GM19397 (cell line): ENCODE measurements at regions not wholly inside any gene's neighbourhood (a gene's known extent, or its start where the extent isn't known, plus 50 kb on each side); places are given as distances from the start of the nearest gene placed in this dataset.

Experiments used
- ATAC-seq: cut with Tn5 transposase; IDR thresholded peaks from one replicate; pipeline ENCODE4 v1.9.1; 2021; ENCODE audit warnings: mild to moderate bottlenecking, moderate library complexity; ENCODE audit not compliant: unreplicated experiment

DNA sequence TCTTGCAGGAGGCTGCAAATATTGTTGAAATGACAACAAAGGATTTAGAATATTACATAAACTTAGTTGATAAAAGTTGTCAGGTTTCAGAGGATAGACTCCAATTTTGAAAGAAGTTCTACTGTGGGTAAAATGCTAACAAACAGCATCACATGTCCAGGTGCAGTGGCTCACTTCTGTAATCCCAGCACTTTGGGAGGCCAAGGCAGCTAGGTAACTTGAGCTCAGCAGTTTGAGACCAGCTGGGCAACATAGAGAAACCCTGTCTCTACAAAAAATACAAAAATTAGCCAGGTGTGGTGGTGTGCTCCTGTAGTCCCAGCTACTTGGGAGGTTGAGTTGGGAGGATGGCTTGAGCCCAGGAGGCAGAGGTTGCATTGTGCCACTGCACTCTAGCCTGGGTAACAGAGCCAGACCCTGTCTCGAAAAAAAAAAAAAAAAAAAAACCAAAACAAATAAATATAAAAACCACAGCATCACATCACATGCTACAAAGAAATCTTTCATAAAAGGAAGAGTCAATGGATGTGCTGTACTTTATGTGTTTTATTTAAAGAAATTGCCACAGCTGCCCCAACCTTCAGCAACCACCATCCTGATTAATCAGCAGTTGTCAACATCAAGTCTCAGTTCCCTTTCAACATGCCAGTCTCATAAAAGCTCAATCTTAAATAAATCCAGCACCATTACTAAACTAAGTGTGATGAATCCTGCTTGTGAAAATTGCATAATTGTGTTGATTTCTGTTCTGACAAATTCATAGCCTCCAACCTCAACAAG lies 83.2 kb upstream of the MBL2 start:
- ATAC-seq = no peak

DNA sequence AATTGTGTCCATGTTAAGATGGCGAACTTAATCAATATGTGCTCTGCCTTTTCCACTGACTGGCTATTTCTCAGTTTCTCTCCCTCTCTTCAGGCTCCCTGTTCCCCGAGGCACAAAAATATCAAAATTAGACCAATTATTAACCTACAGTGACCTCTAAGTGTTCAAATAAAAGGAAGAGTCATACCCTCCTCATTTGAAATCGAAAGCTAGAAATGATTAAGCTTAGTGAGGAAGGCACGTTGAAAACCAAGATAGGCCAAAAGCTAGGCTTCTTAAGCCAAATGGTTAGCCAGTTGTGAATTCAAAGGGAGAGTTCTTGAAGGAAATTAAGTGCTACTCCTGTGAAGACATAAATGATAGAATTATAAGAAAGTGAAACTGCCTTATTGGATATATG lies 81.1 kb upstream of the MBL2 start:
- peak; percentile 59 for ATAC-seq

DNA sequence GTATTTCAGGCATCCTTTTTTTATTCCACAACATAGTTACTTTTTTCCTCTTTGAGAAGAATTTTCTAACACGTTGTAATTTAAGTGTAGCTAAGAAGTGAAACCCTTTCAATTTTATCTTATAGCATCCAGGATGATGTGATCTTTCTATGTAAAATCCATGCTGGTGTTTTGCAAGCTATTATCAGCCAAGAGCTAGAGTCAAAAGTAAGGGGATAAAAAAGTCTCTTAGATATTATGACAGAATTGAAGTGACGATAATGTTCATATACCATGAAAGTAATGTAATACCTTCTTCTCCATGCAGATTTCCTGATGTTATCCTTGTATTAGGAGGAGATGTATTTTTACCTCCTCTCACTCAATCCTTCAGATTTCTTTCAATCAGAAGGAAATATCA lies 64.2 kb upstream of the MBL2 start:
- ATAC-seq = no peak
